GM18867 (cell line): ENCODE measurements at regions not wholly inside any gene's neighbourhood (a gene's known extent, or its start where the extent isn't known, plus 50 kb on each side); places are given as distances from the start of the nearest gene placed in this dataset.
"Not testable (repeated sequence)": the region's sequence is repeated elsewhere in the genome, so short reads cannot be mapped to it uniquely, and the experiment has no call there.

ENCODE experiments used
- ATAC-seq: cut with Tn5 transposase; IDR thresholded peaks from one replicate; pipeline ENCODE4 v1.9.1; 2021; ENCODE audit warnings: mild to moderate bottlenecking, moderate library complexity; ENCODE audit not compliant: unreplicated experiment

- ATAC-seq, result no peak
Observed at GRCh38 chr18:44568342-44568741, 112.3 kb upstream of the SETBP1 start.

GRCh38 chr18:44568986-44569385 is 111.7 kb upstream of the SETBP1 start:
- no peak for ATAC-seq

DNA sequence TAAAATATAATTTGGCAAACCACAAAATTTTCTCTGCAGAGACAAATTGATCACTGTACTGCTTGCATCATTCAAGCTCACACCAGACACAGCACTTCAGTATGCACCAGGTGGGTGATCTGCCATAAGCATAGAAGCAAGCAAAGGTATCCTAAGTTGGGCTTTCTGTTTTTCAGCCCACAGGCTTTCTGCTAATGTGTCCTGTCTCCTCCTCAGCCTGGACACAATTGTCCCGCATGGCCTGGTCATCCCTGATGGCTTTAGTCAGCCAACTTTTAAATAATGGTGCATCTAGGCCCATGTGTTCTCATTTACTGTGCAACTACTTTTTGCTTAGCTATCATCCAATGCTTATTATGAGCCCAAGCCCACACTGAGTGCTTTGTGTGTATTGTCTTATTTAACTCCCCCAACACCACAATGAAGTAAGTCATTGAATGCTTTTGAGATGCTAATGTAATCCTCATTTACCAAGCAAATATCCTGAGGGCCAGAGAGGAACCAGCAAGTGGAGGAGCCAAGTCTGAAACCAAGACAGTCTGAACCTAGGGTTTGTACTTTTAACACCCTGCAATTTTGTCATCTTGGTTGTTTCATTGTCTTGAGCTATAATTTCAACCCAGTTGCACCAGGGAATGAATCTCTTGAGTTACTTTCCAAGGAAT is 111.2 kb upstream of the SETBP1 start:
- ATAC-seq, result no peak

GRCh38 chr18:44579028-44579702 is 101.5 kb upstream of the SETBP1 start:
- peak; percentile 91 for ATAC-seq

- no peak for ATAC-seq
Observed at GRCh38 chr18:44579745-44580144, 100.9 kb upstream of the SETBP1 start.

- no peak for ATAC-seq
Observed at GRCh38 chr18:44580159-44580558, 100.5 kb upstream of the SETBP1 start.

GRCh38 chr18:44580782-44581181 is 99.9 kb upstream of the SETBP1 start:
- ATAC-seq, result not testable (repeated sequence)

DNA sequence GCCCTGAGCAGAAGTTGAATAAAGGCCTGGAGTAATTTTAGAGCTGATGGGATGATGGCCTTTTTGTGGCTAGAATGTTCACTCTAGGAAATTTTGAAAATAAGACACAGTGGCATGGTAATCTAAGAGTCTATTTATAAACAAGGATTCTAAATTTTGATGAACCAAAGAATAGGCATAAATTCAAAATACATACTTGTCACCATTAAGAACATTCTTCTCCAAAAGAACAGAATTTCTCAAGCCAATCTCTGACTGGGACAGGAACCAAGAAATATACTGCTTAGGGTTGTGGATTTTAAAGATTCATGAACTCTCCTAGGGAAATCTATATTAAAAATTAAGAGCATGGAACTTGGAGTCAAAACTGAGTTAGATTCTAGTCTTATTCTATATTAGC is 98.2 kb upstream of the SETBP1 start:
- ATAC-seq, result no peak

GRCh38 chr18:44584900-44585299 is 95.8 kb upstream of the SETBP1 start:
- no peak for ATAC-seq

DNA sequence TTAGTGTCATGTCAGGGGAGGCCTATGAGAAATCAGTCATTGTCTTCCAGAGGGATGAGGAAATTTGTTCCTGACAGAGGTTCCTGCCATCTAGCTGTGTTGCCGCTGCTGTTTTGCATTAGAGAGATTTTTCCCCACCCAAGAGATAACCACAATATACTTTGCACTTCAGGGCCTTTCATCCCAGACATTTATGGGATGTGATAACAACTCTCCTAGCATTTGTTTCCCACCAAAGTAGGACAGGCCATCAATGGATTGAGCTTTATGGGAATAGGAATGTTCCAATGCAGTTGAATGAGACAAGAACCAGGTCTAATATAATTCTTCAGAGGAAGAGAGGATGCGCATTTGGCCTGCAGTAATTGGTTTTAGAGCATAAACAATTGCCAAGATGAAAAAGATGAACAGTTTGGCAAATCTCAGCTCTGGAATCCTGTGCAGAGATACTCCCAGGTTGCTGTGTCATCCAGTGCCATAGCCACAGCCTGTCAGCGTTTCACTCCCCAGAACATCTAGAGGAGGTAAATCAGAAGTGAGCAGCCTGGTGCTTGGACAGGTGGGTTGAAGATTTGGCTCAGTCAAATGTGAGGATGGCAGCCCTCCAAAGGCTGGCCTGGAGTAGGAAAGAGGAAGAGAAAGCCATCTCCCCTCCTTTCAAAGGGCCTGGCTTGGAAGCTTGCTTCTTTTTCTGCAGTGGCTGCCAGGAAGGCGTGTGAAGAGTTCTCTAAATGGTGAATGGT is 93.7 kb upstream of the SETBP1 start:
- ATAC-seq, result no peak

GRCh38 chr18:44588508-44588907 is 92.2 kb upstream of the SETBP1 start:
- ATAC-seq, result no peak

GRCh38 chr18:44589693-44590355 is 90.9 kb upstream of the SETBP1 start:
- no peak for ATAC-seq

DNA sequence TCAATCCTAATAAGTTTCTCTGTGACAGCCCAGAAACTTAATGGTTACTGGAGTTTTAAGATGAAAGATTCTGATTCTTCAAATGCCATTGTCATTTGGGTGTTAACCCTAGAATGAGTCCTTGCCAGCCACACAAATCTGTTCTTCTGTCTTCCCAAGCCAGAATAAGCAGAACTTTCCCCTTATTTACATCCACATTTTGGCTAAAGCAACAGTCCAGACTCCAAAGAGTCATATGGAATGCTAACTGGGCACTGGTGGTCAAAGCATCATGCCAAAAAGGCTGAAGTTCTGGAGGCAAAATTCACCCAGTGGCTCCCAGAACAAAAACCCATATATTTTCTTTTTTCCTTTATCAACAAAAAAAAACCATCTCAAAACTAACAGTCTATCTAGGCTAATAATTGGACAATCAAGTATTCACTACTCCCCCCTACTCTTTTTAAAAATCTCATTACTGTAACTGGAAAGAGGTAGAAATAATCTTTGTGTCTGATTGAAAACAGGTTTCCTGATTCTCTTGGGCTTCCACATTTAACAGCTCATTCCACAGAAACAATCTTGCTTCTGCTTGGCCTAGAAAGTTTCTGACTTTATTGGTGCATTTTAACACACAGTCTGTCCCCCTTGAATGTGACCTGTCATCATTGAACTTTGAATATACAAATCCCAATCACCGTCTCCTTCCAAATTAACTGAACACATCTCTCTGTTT is 89.6 kb upstream of the SETBP1 start:
- no peak for ATAC-seq

GRCh38 chr18:44592639-44593038 is 88.0 kb upstream of the SETBP1 start:
- no peak for ATAC-seq

- no peak for ATAC-seq
Observed at GRCh38 chr18:44594799-44595467, 85.8 kb upstream of the SETBP1 start.

DNA sequence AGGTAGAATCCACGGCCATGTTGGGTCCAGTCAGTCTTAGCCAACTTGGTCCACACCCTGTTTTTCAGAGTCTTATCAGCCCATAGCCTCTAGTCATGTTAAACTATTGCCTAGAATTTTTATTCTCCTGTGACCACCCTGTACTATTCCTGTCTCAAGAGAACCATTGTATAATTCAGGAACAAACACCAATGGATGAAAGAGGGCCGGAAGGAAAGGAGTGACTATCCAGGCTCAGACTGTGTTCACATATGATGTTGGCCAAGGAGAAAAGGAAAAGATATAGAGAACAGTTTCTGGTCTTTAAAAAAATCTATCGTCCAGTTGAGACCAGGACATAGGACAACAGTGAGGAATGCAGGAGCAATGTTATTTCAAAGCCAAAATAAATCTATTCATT is 82.9 kb upstream of the SETBP1 start:
- no peak for ATAC-seq

GRCh38 chr18:44598514-44598913 is 82.2 kb upstream of the SETBP1 start:
- ATAC-seq, result no peak

DNA sequence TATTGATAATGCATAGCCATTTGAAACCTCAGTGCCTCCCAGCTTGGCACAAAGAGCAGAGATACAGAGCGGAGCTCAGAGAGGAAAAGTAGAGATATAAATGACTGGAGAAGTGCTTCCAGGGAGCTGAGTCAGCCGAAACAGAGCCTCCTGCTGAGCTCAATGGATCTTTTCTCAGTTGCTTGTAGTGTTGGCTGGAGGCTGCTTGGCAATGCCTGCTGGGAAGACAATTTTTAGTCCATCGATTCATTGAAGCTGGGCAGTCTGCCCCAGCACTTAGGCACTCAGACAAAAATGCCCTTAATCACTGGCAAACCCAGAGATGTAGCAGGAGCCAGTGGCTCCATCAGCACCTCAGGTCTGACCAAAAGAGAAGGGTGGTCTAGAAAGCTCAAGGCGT is 81.3 kb upstream of the SETBP1 start:
- no peak for ATAC-seq

GRCh38 chr18:44601447-44601846 is 79.2 kb upstream of the SETBP1 start:
- ATAC-seq, result no peak

GRCh38 chr18:44602380-44602779 is 78.3 kb upstream of the SETBP1 start:
- ATAC-seq, result no peak
